Posterior cingulate gyrus (tissue), 11 donors: ENCODE measurements at regions not wholly inside any gene's neighbourhood (a gene's known extent, or its start where the extent isn't known, plus 50 kb on each side); places are given as distances from the start of the nearest gene placed in this dataset.
"Not testable (repeated sequence)": the region's sequence is repeated elsewhere in the genome, so short reads cannot be mapped to it uniquely, and the experiment has no call there.

Source experiments
- DNase-seq, 10 donors: peaks; one replicate each; pipeline versions ENCODE4 v3.0.0 to v3.0.0-alpha.2; 2020 to 2021; ENCODE audit warnings: mixed read lengths in 3 of 10
- intact Hi-C: fragments of 100-400 bp; cut with DNase I; formaldehyde crosslinking; loops from one replicate; pipeline ENCODE4 v1.15.1; 2023

GRCh38 chr5:108607421-108607820 is 140.3 kb upstream of the FER start:
- intact Hi-C loops = no loop called here

GRCh38 chr5:108606185-108606584 is 141.5 kb upstream of the FER start:
- intact Hi-C loops = no loop called here
- DNase-seq = no peak

More at GRCh38 chr5:108607421-108607820, 140.3 kb upstream of the FER start:
- DNase-seq = no peak

GRCh38 chr5:108602830-108603229 is 144.9 kb upstream of the FER start:
- intact Hi-C loops = no loop called here
- no peak for DNase-seq

- intact Hi-C loops = no loop called here
- no peak for DNase-seq
Measured at GRCh38 chr5:108590799-108591198, 156.9 kb upstream of the FER start.

GRCh38 chr5:108588323-108588722 is 159.4 kb upstream of the FER start:
- intact Hi-C loops = no loop called here
- DNase-seq = no peak

- DNase-seq = no peak
- intact Hi-C loops = no loop called here
Measured at GRCh38 chr5:108587821-108588220, 159.9 kb upstream of the FER start.

GRCh38 chr5:108581026-108581425 is 166.7 kb upstream of the FER start:
- no peak for DNase-seq

GRCh38 chr5:108579236-108579635 is 168.5 kb upstream of the FER start:
- intact Hi-C loops = no loop called here
- DNase-seq = no peak

More at GRCh38 chr5:108581026-108581425, 166.7 kb upstream of the FER start:
- intact Hi-C loops = no loop called here

- no peak for DNase-seq
- intact Hi-C loops = no loop called here
Measured at GRCh38 chr5:108578791-108579190, 168.9 kb upstream of the FER start.

GRCh38 chr5:108567429-108567828 is 180.3 kb upstream of the FER start:
- intact Hi-C loops = no loop called here
- peak in 1 of 10 donors; percentile 67 for DNase-seq

- intact Hi-C loops = no loop called here
- no peak for DNase-seq
Measured at GRCh38 chr5:108564441-108564840, 182.5 kb upstream of the FBXL17 start.

GRCh38 chr5:108562205-108562454 is 180.2 kb upstream of the FBXL17 start:
- no peak for DNase-seq
- intact Hi-C loops = no loop called here

- no peak for DNase-seq
- intact Hi-C loops = no loop called here
Measured at GRCh38 chr5:108561416-108562204, 179.7 kb upstream of the FBXL17 start.

GRCh38 chr5:108560581-108560980 is 178.7 kb upstream of the FBXL17 start:
- no peak for DNase-seq
- intact Hi-C loops = no loop called here

- no peak for DNase-seq
- intact Hi-C loops = no loop called here
Measured at GRCh38 chr5:108560166-108560565, 178.3 kb upstream of the FBXL17 start.

GRCh38 chr5:108558840-108559239 is 176.9 kb upstream of the FBXL17 start:
- intact Hi-C loops, DNase-seq: not testable (repeated sequence)

GRCh38 chr5:108558142-108558541 is 176.2 kb upstream of the FBXL17 start:
- DNase-seq, intact Hi-C loops: not testable (repeated sequence)

- intact Hi-C loops = no loop called here
- DNase-seq = no peak
Measured at GRCh38 chr5:108557686-108558085, 175.8 kb upstream of the FBXL17 start.

- intact Hi-C loops = no loop called here
- no peak for DNase-seq
Measured at GRCh38 chr5:108556441-108557145, 174.7 kb upstream of the FBXL17 start.

- intact Hi-C loops = no loop called here
- DNase-seq = no peak
Measured at GRCh38 chr5:108548684-108549596, 167.0 kb upstream of the FBXL17 start.

- intact Hi-C loops = no loop called here
Measured at GRCh38 chr5:108546939-108547338, 165.0 kb upstream of the FBXL17 start.

More at GRCh38 chr5:108546939-108547338, 165.0 kb upstream of the FBXL17 start:
- DNase-seq = no peak
